NB4 (cell line): ENCODE measurements at regions not wholly inside any gene's neighbourhood (a gene's known extent, or its start where the extent isn't known, plus 50 kb on each side); places are given as distances from the start of the nearest gene placed in this dataset.

Experiments used
- DNase-seq: peaks from one replicate; pipeline ENCODE4 v3.0.0; 2010; ENCODE audit warnings: low read depth
- H3K4me3 ChIP-seq: one replicate; pipeline ENCODE4 v1.5.1; 2011; ENCODE audit warnings: mild to moderate bottlenecking, low read depth, low read length, moderate library complexity
- CTCF ChIP-seq: IDR thresholded peaks from one replicate; pipeline ENCODE4 v1.5.1; 2012; ENCODE audit warnings: low read depth, low read length
- MYC ChIP-seq: IDR thresholded peaks from 2 replicates; pipeline ENCODE4 v1.6.1; 2011; ENCODE audit warnings: low read depth, low read length
- POLR2A ChIP-seq: IDR thresholded peaks from 2 replicates; pipeline ENCODE4 v1.6.1; 2011; ENCODE audit warnings: mild to moderate bottlenecking; ENCODE audit not compliant: insufficient read length; ENCODE audit errors: extremely low read depth
- TF ChIP-seq, protein P1 (sequence below): IDR thresholded peaks from 2 replicates; pipeline ENCODE4 v1.6.1; 2011; ENCODE audit warnings: low read depth, low read length

DNA sequence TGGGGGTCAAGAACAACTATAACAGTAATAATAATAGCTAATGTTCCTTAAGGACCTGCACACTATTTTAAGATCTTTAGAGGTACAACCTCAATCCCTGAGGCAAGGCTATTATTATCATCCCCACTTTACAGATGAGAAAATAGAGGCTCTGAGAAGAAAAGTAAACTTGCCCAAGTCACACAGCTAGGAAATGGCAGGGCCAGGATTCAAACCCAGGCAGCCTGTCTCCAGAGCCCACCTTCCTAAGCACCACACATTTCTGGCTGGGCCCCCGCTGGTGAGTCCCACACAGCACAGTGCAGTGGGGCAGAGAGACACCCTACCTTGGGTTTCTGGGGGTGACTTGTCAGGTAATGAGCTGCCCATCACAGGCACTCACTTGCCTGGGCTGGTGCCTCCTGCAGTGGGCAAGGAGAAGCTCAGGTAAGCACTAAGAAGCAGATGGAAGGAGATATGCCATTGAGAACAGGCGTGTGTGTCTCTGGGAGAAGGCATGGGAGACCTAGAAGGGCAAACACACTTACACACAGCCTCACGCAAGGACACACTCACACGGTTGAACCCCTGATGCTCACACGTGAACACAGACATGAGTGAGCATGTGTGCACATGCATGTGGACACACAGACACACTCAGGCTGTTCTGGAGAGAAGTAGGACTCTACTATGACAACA lies 104.4 kb upstream of the ZMIZ1 start:
- TF ChIP-seq POLR2A = no peak
- TF ChIP-seq, protein P1, sequence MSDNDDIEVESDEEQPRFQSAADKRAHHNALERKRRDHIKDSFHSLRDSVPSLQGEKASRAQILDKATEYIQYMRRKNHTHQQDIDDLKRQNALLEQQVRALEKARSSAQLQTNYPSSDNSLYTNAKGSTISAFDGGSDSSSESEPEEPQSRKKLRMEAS = 0 out of 2 replicates have a peak, but pooled peaks have one; percentile 22
- H3K4me3 ChIP-seq = no peak overlapping the region
- DNase-seq = peak; percentile 24

- peak; percentile 72 for DNase-seq
- TF ChIP-seq POLR2A = no peak
- TF ChIP-seq, protein P1 = no peak; the same call in 1 of the 2 replicates
- TF ChIP-seq CTCF = no peak
- TF ChIP-seq MYC = no peak
- no peak overlapping the region for H3K4me3 ChIP-seq
Measured at GRCh38 chr10:78964952-78965633, 103.7 kb upstream of the ZMIZ1 start.

DNA sequence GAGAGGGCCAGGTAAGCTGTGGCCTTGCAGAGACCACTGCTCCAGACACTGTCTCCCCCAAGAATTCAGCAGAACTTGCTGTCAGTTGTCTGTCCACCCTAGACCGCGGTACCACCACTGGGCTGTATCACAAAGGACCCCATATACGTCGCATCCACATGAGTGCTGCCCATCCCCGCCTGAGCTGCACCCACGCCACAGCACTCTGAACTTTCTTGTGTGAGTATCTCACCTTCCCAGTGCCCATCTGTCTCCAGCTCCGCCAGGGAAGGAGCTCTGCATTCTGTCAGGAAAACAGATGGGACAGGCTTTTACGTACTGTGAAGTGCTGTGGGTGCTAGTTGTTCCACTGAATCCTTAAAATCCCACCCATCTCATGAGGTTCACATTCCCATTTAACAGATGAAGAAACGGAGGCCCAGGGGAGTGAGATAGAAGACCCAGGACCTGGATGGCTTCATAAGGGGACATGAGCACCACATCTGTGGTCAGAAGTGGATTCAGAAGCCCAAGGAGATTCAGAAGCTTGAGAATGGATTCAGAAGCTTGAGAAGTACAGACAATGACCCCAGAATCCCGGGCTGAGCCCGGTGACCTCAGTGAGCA lies 102.5 kb upstream of the ZMIZ1 start:
- TF ChIP-seq, protein P1 = no peak
- TF ChIP-seq CTCF (no peak), POLR2A (no peak), MYC (no peak)
- H3K4me3 ChIP-seq = no peak overlapping the region
- DNase-seq = no peak

GRCh38 chr10:78966844-78967488 lies 101.8 kb upstream of the ZMIZ1 start:
- no peak overlapping the region for H3K4me3 ChIP-seq
- DNase-seq = no peak
- TF ChIP-seq CTCF (no peak), MYC (no peak), POLR2A (no peak)
- TF ChIP-seq, protein P1 = no peak

DNA sequence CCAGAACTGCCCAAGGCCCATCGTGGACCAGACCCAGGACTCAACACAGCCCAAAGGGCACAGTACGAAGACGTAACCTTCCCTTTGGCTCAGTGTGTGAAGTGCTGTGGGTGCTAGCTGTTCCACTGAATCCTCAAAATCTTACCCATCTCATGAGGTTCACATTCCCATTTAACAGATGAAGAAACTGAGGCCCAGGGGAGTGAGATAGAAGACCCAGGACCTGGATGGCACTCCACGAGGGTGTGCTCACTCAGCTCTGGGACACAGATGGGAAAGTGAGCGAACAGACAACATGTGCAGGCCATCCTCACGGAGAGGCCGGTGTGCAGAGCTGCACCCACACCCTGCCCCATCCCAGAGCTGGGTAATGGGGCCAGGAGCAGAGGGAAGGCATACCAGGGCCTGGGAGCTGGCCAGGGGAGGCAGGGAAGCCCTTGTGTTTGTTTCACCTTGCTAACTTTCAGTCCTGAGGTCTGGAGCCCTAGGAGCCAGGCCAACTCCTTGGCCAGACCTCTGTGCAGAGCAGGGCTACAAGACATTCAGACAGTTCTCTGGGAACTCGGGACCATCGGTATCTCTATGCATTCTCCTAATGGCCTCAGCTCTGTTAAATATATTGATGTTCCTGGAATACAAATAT lies 100.3 kb upstream of the ZMIZ1 start:
- DNase-seq = no peak
- TF ChIP-seq, protein P1 = no peak
- no peak for TF ChIP-seq MYC
- no peak for TF ChIP-seq POLR2A
- no peak for TF ChIP-seq CTCF
- H3K4me3 ChIP-seq = no peak overlapping the region
